HG03025 (cell line): ENCODE measurements at regions not wholly inside any gene's neighbourhood (a gene's known extent, or its start where the extent isn't known, plus 50 kb on each side); places are given as distances from the start of the nearest gene placed in this dataset.
"Not testable (repeated sequence)": the region's sequence is repeated elsewhere in the genome, so short reads cannot be mapped to it uniquely, and the experiment has no call there.

Experiments
- ATAC-seq: cut with Tn5 transposase; IDR thresholded peaks from one replicate; pipeline ENCODE4 v1.9.1; 2021; ENCODE audit warnings: mild to moderate bottlenecking, moderate library complexity; ENCODE audit not compliant: unreplicated experiment, low FRiP score

DNA sequence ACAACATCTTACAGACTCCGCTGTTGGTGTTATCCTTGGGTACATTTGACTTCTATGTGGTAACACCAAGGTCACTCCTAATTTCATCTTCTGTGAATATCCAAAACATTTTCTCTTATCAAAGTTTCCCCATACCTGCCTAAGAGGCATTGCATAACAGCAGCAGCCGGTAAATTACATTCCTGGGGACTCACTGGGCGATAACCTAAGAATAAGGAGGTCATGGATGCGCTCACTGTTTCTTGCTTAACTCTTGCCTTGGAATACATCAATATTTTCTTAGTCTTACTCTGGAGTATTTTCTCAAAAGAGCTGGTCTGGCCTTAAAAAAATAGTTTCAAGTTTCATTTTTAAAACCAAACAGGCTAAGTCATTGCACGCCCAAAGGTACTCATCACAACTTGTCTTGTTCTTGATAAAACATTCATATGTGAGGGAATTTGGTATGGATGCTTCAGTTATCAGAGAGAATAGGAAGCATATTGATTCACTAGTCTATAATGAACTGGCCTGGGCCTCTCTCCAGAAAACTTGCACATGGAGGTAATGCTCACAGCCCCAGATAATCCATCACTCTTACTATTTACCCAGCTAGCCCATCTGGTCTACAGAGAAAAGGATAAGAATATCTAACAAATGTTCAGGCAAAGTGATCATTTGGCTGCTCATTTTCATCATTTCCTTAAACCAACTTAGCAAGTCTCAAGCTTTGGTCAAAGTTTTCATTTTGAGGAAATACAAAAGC, 235.0 kb upstream of the ERCC4 start:
- ATAC-seq = no peak

DNA sequence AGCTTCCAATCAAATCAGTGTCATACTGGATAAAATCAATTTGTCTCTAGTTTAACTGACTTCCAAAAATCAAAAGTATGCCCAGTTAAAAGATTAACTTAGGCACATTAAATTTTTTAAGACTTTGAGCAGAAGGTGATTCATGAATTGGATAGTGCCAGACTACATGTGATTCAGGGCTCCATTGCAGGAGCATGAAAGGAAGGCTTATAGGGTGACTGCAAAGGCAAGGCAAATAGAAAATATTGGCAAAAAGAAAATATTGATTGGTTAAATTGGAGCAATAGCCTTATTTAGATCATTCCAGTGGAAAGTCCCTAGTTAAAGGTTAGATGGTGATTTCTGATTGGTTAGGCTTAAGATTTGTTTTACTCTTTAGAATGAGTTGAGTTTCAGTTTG, 223.9 kb upstream of the ERCC4 start:
- ATAC-seq = no peak

DNA sequence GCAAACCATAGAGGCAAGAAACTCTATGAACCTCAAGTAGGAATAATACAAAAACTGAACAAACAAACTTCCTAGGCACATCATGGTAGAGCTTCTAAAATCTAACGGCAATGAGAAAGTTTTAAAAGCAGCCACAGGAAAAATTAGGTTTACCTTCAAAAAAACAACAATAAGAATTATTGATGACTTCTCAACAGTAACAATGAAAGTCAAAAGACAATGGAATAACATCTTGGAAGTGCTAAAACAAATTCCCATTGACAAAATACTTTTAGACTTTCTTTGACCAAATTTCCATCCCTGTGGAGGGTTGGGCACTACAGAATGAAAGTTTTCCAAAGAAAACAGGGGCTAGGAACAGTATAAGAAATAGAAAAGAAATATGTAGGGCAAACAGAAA, 222.9 kb upstream of the ERCC4 start:
- no peak for ATAC-seq

DNA sequence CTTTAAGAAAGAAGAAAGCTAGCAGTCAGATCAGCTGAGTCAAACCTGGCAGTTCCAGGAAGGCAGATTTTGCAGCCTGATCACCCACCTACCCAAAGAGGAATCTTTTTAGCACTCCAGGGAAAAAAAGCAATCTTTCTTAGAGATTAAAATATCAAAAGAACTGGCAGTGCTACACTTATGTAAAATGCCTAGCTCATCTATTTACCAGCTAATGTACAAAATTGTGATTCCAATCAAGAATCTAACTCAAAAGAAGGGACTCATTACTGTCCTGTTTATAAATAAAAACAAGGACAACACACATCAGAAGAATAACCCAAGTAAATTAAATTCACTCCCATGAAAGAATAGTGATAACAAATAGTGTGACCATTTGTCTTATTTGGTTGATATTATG, 222.4 kb upstream of the ERCC4 start:
- ATAC-seq = no peak

DNA sequence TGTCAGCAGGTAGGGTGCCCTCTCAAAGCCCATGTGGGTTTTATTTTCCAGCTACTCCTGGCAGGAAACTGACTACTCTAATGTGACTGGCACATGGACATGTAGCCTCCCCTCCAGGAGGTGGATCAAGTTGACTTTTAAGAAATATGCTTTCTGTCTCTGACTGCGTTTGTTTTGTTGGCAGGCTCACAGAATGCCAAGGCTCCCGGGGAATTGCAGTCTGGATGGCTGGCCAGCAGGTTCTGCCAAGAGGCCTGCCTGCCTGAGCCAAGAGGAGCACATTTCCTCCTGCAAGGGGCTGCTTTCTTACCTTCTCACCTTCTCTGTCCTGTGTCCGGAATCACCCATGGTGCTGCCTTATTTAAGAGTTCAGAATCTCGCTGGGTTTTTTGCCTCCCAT, 217.3 kb upstream of the ERCC4 start:
- ATAC-seq = no peak

DNA sequence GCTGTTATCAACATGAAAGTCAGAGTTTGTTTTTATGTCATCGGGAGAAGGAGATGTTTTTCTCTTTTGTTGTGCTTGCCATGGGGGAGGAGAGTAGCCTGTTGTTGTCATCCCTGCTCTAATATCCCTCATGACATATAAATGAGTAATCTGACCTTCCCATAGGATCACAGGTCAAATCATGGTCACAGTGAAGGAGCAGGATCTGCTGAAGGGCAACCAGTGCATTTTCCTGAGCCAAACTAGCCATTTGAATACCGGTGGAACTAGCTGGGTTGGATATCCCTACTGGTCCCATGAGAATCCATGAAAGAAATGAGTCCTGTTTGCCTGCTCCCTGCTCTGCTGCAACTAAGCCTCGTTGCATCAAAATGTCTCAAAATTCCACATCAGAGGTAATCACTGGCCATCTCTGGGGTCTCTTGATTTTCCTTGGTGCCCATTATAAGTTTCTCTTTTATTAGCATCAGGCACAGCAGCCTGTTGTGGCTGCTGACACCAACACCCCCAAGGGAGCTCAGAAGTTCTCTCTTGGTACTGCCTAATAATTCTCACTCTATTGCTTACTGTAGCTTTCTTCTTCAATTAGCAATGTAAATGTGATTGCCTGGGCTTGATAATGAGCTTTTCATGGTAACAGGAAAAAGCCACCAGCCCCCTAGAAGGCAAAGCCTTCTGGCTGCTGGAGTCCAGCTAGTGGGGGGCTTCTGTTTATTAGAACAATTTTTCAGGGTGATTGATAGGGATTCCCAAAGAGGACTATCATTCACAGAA, 211.4 kb upstream of the ERCC4 start:
- no peak for ATAC-seq

DNA sequence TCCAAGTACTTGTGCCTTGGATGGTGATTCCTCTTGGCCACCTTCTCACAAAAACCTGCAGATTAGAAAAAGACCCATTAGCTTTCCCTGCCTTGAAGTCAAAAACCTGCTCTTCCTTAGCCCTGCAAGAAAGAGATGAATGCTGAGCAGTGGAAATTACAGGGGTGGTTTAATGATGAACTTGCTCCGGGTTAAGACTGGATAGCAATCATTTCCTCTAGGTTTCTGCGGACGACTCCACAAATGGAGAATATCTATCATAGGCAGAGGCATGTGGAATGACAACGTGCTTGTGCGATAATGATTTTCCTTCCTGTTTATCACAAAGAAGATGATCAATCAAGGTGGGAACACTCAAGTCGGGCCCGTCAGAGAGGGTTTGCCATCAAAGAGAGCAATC, 201.2 kb upstream of the ERCC4 start:
- ATAC-seq = no peak

DNA sequence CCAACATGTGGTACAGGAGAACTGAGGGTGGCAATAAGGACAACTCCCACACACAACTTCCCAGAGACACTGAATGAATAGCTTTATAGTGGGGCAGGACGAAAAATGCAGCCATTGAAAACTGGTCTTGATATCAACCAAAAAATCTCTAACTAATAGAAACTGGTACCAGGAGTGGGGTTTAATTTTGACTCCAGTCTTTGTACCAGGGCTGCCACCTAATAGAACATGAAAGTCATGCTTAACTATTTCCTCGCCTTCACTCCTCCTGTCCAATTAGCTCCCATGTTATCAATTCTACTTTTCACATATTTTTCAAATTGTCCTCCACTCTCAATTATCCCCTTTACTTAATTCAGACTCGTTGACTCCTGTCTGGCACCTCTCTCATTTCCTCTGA, 192.0 kb upstream of the ERCC4 start:
- ATAC-seq = no peak

DNA sequence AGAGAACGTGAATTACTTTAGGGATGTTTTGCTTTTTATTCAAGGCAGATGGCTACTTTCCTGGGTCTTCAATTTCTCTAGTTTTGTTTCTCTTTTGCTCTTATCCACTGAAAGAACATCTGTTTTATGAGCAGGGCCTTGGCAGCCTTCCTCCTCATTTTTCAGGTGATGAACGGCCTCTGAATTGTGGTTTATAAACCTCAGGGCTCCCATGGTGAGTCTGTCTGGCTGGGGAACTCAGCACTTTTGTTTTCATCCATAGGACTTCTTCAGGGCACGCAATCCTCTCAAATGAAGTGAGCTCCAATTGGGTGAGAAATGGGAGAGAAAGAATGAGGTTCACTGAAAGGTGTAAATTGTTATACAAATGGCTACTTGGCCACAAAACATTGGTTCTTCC, 186.4 kb upstream of the ERCC4 start:
- no peak for ATAC-seq

DNA sequence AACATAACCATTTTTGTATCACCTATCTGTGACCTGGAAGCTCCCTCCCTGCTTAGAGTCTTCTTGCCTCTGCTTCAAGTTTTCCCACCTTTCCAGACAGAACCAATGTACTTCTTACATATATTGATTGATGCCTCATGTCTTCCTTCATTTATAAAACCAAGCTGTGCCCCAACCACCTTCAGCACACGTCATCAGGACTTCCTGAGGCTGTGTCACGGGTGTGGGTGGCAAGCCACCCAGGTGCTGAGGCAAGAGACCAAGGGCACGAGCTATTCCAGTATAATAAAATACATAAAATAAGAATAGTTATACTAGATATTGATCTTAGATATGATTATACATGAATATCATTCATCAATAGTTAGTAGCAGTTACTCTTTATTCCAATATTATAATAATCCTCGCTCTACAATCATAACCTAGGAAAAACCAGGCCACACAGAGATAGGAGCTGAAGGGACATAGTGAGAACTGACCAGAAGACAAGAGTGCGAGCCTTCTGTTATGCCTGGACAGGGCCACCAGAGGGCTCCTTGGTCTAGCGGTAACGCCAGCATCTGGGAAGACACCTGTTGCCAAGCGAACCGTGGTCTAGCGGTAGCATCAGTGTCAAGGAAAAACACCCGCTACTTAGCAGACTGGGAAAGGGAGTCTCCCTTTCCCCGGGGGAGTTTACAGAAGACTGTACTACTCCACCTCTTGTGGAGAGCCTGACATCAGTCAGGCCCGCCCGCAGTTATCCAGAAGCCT, 180.2 kb upstream of the ERCC4 start:
- not testable (repeated sequence) for ATAC-seq

DNA sequence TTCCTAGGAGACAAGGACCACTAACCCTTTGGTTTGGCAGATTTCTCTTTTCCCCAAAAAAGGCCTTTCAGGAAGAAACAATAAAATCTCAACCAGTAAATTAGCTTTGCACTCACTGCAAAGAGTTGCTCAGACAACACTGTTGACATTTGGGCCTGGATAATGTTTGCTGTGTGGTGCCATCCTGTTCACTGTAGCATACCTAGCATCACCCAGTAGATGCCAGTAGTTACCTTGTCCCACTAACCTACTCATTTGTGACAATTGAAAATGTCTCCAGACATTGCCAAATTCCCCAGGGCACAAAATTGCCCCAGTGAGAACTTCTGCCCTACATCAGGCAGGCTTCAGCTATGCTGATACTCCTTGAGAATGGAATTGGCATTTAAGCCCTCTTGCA, 177.0 kb upstream of the ERCC4 start:
- no peak for ATAC-seq

DNA sequence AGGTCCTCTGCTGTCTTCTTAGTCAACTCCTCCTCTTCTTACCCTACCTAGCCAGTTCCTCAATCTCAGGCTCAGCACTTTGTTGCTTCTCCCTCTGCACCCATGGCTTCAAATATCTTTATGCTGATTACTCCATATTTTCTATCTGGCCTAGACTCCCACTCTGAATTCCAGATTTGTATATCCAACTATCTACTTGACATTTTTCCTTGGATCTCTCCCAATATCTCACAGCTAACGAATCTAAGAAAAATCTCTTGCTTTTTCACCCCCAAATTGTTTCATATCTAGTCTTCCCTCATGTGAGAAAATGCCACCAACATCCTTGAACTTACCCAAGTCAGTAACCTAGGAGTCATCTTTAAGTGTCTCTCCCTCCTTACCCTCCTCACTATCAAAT, 176.4 kb upstream of the ERCC4 start:
- no peak for ATAC-seq

DNA sequence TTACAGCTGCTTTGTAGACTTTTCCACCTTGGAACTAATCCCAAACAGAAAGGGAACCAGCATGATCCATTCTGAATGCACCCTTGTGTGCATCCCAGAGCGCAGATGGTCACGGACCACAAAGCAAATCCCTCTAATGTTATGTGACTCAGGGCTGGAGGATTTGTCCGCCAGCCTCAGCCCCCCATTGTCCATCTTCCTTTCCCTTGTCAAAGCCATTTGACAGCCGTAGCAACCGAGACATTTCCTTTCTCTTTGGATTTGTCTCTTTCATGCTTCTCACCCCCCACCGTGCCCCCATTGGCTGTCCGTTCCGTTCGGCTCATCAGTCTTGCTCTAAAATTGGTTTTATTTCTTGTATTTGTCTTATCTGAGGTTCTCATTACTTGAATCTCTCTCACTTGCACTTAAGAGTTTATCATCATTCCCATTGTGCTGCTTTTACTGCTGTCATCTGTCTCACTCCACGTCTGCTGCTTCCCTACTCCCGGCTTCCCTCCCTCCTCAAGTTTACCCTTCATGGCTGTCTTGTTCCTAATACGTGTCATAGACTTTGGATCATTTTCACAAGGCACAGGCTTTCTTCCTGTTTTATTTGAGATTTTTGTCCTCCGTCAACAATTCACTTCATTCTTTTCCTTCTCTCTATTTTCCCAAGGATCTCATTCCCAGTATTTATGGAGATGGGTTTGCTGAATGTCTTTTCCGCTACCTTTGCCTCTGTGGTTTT, 163.4 kb upstream of the ERCC4 start:
- ATAC-seq = no peak

DNA sequence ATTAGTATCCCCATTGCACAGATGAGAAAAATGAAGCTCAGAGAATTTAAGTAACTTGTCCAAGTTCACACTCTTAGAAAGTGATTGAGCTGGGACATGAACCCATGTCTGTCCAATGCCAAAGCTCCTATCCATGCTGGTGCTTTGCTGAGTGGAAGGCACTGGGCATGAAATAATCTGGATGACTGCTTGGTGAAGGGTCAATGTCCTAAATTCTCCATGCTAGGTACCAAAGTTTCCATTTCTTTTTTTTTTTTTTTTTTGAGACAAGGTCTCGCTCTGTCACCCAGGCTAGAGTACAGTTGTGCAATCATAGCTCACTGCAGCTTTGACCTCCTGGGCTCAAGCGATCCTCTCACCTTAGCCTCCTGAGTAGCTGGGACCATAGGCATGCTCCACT, 153.6 kb upstream of the ERCC4 start:
- no peak for ATAC-seq

DNA sequence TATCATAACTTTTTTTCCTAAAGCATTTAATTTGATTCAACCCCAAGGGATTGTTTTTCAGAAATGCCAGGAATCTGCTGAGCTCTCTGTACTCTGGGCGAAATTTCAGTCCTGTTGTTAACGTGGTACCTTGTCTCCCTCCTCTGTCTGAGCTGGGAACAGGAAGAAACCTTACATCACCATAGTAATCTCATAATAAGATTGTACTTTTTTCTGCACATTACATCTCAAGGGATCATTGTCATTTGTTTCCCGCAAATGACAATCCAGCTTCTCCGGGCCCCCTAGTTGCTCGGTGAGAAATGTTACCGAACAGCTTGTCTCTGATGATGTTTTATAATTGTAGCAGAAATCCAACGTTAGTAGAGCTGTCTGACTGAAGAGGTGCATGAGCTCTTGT, 152.7 kb upstream of the ERCC4 start:
- no peak for ATAC-seq

DNA sequence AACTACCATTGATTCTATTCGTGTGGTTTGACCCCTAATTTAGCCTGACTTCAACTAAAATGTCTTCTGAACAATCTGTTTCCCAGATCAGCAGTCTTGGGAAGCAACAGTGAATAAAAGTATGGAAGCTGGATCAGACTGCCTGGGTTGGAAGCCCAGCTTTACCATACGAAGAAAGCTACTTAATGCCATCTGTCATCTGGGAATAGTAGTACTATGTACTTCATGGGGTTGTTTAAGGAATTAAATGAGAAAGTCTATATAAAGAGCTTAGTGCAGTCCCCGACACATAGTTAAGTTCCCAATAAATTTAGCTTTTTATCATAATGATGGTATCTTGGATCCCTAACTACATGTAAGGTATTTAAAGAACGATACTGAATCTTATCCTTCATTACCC, 151.5 kb upstream of the ERCC4 start:
- no peak for ATAC-seq

DNA sequence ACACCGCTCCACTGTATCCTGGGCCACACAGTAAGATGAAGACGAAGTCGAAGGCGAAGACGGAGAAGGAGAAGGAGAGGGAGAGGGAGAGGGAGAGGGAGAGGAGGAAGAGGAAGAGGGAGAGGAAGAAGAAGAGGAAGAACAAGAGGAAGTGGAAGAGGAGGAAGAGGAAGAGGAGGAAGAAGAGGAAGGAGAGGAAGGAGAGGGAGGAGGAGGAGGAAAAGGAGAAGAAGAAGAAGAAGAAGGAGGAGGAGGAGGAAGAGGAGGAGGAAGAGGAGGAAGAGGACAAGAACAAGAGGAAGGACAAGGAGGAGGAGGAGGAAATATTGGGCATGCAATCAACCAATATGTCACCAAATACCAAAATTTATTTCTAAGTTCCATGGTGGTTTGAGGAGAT, 149.5 kb upstream of the ERCC4 start:
- ATAC-seq = no peak

DNA sequence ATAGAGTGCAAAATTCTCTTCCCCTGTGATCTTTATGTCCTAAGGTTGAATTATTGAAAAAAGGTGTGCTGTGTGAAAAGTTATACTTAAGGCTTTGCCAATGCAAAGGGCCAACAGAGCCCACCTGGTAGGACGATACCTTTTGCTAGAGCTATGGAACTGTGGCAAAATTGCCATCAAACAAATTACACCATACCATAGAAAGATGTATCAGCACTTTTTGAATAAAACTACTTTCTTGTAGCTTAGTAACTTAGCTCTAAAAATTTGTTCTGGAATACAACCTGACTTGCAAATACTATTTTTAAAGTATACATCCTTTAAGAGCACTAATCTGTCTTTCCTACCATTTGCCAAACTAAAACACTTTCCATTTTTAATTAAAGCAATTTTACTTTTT, 147.2 kb upstream of the ERCC4 start:
- no peak for ATAC-seq

DNA sequence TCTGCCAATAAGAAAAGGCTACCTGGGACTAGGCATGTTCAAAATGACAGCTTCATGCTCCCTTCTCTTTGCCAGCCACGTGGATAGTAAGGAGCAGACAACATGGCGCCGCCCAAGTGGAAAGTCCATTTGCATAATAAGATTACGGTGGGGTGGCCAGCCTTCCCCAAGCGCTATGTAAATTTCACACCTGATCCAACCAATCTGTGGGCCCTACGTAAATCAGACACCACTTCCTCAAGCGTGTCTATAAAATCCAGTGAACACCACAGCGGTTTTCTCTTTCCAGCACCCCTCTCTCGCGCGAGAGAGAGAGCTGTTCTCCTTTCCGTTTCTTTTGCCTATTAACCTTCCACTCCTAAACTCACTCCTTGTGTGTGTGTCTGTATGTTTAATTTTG, 140.3 kb upstream of the ERCC4 start:
- no peak for ATAC-seq

DNA sequence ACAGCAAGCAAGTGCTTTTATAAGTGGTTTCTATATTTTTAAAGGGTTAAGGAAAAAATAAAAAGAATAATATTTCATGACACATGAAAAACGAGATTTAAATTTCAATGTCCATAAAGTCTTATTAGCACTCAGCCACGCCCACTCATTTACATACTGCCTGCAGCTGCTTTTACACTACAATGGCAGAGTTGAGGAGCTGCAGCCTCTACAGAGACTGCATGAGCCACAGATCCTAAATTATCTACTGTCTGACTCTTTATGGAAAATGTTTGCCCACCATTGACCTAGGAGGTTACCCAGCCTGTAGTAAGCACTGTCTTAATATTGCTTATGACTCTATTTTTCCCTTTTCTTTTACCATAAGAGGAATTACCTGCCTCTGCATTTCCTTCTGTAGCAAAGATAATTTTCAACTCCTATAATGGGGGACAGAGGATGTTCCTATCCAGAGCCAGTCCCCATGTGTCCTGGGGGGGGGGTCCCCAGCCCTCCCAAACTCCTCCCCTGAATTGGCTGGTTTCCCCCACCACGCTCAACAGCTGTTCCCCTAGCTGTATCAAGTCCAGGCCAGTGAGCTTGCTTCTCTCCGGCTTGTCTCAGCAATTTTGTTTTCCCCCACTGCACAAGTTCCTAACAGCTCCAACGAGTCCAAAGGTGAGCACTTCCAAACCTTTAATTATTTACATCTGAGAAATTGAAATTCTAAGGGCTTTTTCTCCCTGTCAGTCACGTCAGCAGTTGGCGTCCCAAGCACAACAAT, 139.4 kb upstream of the ERCC4 start:
- no peak for ATAC-seq
